ENCODE measurements at regions not wholly inside any gene's neighbourhood (a gene's known extent, or its start where the extent isn't known, plus 50 kb on each side); places are given as distances from the start of the nearest gene placed in this dataset.

DNA sequence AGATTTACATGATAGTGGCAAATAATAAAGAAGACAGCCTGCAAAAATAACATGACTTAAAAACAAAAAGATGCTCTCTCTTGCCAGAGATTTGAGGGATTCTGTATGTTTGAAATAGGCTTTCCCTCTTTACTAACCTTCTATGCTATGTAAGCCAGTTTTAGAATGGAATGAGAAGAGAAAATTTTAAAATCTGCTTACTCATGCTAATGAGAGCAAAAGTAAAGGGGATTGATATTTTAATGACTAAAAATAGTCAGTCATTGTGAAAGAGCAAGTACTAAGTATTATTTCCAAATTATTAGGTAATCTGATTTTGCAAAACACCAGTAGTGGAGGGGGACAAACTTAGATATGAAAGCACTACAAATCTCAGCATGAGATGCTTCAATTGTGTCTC, 563.3 kb upstream of the ADGRB3 start:
- TF ChIP-seq RAD21 (IDR thresholded peaks at IDR 0.05; ENCODE audit: low read depth): no peak
- TF ChIP-seq TAF1 (IDR thresholded peaks at IDR 0.05; ENCODE audit: low read depth): no peak
- TF ChIP-seq, protein P1, sequence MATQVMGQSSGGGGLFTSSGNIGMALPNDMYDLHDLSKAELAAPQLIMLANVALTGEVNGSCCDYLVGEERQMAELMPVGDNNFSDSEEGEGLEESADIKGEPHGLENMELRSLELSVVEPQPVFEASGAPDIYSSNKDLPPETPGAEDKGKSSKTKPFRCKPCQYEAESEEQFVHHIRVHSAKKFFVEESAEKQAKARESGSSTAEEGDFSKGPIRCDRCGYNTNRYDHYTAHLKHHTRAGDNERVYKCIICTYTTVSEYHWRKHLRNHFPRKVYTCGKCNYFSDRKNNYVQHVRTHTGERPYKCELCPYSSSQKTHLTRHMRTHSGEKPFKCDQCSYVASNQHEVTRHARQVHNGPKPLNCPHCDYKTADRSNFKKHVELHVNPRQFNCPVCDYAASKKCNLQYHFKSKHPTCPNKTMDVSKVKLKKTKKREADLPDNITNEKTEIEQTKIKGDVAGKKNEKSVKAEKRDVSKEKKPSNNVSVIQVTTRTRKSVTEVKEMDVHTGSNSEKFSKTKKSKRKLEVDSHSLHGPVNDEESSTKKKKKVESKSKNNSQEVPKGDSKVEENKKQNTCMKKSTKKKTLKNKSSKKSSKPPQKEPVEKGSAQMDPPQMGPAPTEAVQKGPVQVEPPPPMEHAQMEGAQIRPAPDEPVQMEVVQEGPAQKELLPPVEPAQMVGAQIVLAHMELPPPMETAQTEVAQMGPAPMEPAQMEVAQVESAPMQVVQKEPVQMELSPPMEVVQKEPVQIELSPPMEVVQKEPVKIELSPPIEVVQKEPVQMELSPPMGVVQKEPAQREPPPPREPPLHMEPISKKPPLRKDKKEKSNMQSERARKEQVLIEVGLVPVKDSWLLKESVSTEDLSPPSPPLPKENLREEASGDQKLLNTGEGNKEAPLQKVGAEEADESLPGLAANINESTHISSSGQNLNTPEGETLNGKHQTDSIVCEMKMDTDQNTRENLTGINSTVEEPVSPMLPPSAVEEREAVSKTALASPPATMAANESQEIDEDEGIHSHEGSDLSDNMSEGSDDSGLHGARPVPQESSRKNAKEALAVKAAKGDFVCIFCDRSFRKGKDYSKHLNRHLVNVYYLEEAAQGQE (IDR thresholded peaks at IDR 0.05; ENCODE audit: low read depth): no peak
- TF ChIP-seq, protein P2, sequence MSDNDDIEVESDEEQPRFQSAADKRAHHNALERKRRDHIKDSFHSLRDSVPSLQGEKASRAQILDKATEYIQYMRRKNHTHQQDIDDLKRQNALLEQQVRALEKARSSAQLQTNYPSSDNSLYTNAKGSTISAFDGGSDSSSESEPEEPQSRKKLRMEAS (IDR thresholded peaks at IDR 0.05): no peak
- no peak for TF ChIP-seq TCF12 (IDR thresholded peaks at IDR 0.05; ENCODE audit: low read depth)
- TF ChIP-seq EGR1 (IDR thresholded peaks at IDR 0.05): no peak
- TF ChIP-seq EP300 (IDR thresholded peaks at IDR 0.05; ENCODE audit: borderline replicate concordance): no peak
- TF ChIP-seq, protein P3, sequence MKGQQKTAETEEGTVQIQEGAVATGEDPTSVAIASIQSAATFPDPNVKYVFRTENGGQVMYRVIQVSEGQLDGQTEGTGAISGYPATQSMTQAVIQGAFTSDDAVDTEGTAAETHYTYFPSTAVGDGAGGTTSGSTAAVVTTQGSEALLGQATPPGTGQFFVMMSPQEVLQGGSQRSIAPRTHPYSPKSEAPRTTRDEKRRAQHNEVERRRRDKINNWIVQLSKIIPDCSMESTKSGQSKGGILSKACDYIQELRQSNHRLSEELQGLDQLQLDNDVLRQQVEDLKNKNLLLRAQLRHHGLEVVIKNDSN (IDR thresholded peaks at IDR 0.05): no peak
- no peak for TF ChIP-seq CEBPB (IDR thresholded peaks at IDR 0.05)
- no peak for TF ChIP-seq FOXM1 (IDR thresholded peaks at IDR 0.05; ENCODE audit: borderline replicate concordance, low read depth)
- no peak for TF ChIP-seq YY1 (IDR thresholded peaks at IDR 0.05; ENCODE audit: low read depth)
- TF ChIP-seq NFIC (IDR thresholded peaks at IDR 0.05): no peak
